HFFc6 (cell line): ENCODE measurements at regions not wholly inside any gene's neighbourhood (a gene's known extent, or its start where the extent isn't known, plus 50 kb on each side); places are given as distances from the start of the nearest gene placed in this dataset.

Experiments
- DNase-seq: peaks from one replicate; pipeline ENCODE4 v3.0.0-alpha.2; 2018
- H3K27ac Mint-ChIP-seq: 2 replicates; pipeline ENCODE4 v1.8.0; 2020; ENCODE audit warnings: mild to moderate bottlenecking, mixed read lengths
- H3K27me3 Mint-ChIP-seq: 2 replicates; pipeline ENCODE4 v1.8.0; 2021; ENCODE audit warnings: mild to moderate bottlenecking, moderate library complexity, mixed read lengths; ENCODE audit not compliant: insufficient read depth
- H3K36me3 Mint-ChIP-seq: 2 replicates; pipeline ENCODE4 v1.8.0; 2021; ENCODE audit warnings: low read depth, mixed read lengths
- H3K4me1 Mint-ChIP-seq: 2 replicates; pipeline ENCODE4 v1.8.0; 2020; ENCODE audit warnings: low read depth, mixed read lengths
- H3K4me3 Mint-ChIP-seq: 2 replicates; pipeline ENCODE4 v1.8.0; 2020; ENCODE audit warnings: mild to moderate bottlenecking, moderate library complexity, mixed read lengths
- H3K9me3 Mint-ChIP-seq: 2 replicates; pipeline ENCODE4 v1.8.0; 2020; ENCODE audit warnings: mild to moderate bottlenecking, mixed read lengths
- CTCF ChIP-seq: fragments of 200-600 bp; sonication (generic); IDR thresholded peaks from 2 replicates; pipeline ENCODE4 v1.5.0; 2021; ENCODE audit warnings: antibody characterized with exemption, mild to moderate bottlenecking

DNA sequence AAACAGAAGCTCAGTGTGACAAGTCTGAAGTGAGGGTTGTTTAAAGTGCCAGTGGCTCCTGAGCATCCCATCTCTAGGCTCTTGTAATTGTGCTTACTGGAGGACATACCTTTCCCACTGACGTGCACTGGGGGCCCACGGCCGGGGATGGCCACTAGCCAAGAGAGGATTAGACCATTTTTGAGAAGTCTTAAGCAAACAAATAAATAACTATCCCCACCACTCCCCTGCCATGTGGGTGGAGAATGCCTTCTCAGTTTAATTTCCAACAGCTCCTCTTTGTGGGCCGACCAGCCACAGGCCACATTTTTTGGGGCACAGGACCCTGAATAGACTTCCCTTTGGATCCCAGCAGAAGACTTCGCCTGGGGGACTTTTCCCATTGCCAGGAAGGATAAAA is 125.0 kb upstream of the MSX1 start:
- Mint-ChIP-seq H3K9me3 (no peaks in the 10 kb centered on the region), H3K27ac (no peak overlapping the region), H3K27me3 (peaks cover 42% of the 10 kb centered on the region), H3K36me3 (no peaks in the 10 kb centered on the region), H3K4me3 (no peak overlapping the region), H3K4me1 (0 out of 2 replicates have a peak, but pooled peaks cover 5% of the 10 kb centered on the region)
- TF ChIP-seq CTCF: no peak
- no peak for DNase-seq

DNA sequence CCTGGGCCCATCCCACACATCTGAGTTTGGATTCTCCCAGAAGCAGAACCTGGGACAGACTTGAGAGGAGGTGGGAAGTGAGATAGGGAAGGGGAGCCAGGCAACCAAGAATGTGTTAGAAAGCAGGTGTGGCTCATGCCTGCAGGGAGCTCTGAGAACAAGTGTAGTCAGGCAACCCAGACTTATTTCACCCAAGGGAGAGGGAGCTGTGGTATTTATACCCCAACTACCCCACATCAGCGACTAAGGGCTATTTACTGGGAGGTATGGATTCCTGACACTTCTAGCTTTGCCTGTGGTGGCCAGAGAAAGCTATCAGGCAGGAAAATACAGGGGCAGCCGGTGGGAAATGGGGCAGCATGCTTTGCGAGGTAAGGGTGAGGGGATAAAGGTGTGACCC is 125.8 kb upstream of the MSX1 start:
- no peaks in the 10 kb centered on the region for H3K36me3 Mint-ChIP-seq
- H3K27ac Mint-ChIP-seq: no peak overlapping the region
- no peak for TF ChIP-seq CTCF
- H3K4me3 Mint-ChIP-seq: no peak overlapping the region
- H3K4me1 Mint-ChIP-seq: 0 out of 2 replicates have a peak, but pooled peaks cover 5% of the 10 kb centered on the region
- no peaks in the 10 kb centered on the region for H3K9me3 Mint-ChIP-seq
- peaks cover 40% of the 10 kb centered on the region for H3K27me3 Mint-ChIP-seq
- DNase-seq: no peak

- Mint-ChIP-seq H3K36me3 (peaks cover 19% of the 10 kb centered on the region), H3K4me3 (no peak overlapping the region), H3K27me3 (peaks cover 35% of the 10 kb centered on the region), H3K4me1 (0 out of 2 replicates have a peak, but pooled peaks cover 5% of the 10 kb centered on the region), H3K27ac (no peak overlapping the region), H3K9me3 (peaks cover 20% of the 10 kb centered on the region)
- TF ChIP-seq CTCF: no peak
- DNase-seq: no peak
Observed at GRCh38 chr4:4730249-4730648, 129.2 kb upstream of the MSX1 start.

- Mint-ChIP-seq H3K27me3 (peaks cover 27% of the 10 kb centered on the region), H3K27ac (no peak overlapping the region), H3K36me3 (peaks cover 21% of the 10 kb centered on the region)
Observed at GRCh38 chr4:4729206-4729605, 130.3 kb upstream of the MSX1 start.

GRCh38 chr4:4727536-4727935 is 131.9 kb upstream of the MSX1 start:
- 0 out of 2 replicates have a peak, but pooled peaks cover 5% of the 10 kb centered on the region for H3K4me1 Mint-ChIP-seq
- peaks cover 22% of the 10 kb centered on the region for H3K9me3 Mint-ChIP-seq
- H3K27ac Mint-ChIP-seq: no peak overlapping the region
- no peak for DNase-seq
- TF ChIP-seq CTCF: no peak
- H3K4me3 Mint-ChIP-seq: no peak overlapping the region
- H3K27me3 Mint-ChIP-seq: peaks cover 22% of the 10 kb centered on the region
- H3K36me3 Mint-ChIP-seq: peaks cover 21% of the 10 kb centered on the region

More at GRCh38 chr4:4729206-4729605, 130.3 kb upstream of the MSX1 start:
- Mint-ChIP-seq H3K9me3 (peaks cover 22% of the 10 kb centered on the region), H3K4me1 (0 out of 2 replicates have a peak, but pooled peaks cover 5% of the 10 kb centered on the region), H3K4me3 (no peak overlapping the region)
- TF ChIP-seq CTCF: no peak
- no peak for DNase-seq

DNA sequence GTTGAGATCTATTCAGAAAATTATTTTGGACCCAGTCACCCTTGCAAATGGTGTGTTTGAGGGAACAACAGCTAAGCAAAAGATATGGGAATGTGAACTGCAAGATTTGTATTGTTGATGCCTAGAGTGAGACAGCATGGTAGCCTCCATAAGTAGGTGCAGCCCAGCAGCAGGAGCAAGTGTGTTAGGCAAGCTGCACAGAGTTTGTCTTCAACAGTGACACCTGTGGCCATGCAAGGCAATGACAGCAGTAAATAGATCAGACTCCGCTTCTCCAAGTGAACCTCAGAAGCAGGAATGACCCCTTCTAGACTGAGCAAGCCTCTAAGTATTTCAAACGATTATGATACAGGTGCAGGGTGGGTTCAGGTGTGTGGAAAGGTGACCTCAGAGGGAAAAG is 133.4 kb upstream of the MSX1 start:
- peaks cover 22% of the 10 kb centered on the region for H3K9me3 Mint-ChIP-seq
- no peak overlapping the region for H3K27ac Mint-ChIP-seq
- no peak for DNase-seq
- no peak overlapping the region for H3K4me3 Mint-ChIP-seq
- H3K4me1 Mint-ChIP-seq: 0 out of 2 replicates have a peak, but pooled peaks cover 5% of the 10 kb centered on the region
- peaks cover 21% of the 10 kb centered on the region for H3K36me3 Mint-ChIP-seq
- peaks cover 19% of the 10 kb centered on the region for H3K27me3 Mint-ChIP-seq
- TF ChIP-seq CTCF: peak; percentile 61
